NCI-H2081 (cell line): ENCODE measurements at regions not wholly inside any gene's neighbourhood (a gene's known extent, or its start where the extent isn't known, plus 50 kb on each side); places are given as distances from the start of the nearest gene placed in this dataset.

Source experiments
- DNase-seq, 2 experiments: peaks; one replicate each; lab custom pipeline; 2025; lab: John Stamatoyannopoulos, UW

- no peak for DNase-seq
Observed at GRCh38 chr6:119655124-119655523, 305.6 kb upstream of the MAN1A1 start.

- DNase-seq: no peak
Observed at GRCh38 chr6:119653329-119653728, 303.8 kb upstream of the MAN1A1 start.

GRCh38 chr6:119649531-119649930 lies 300.0 kb upstream of the MAN1A1 start:
- DNase-seq: no peak

- no peak for DNase-seq
Observed at GRCh38 chr6:119647309-119647708, 297.7 kb upstream of the MAN1A1 start.

- no peak for DNase-seq
Observed at GRCh38 chr6:119643876-119644275, 294.3 kb upstream of the MAN1A1 start.

GRCh38 chr6:119637768-119638167 lies 288.2 kb upstream of the MAN1A1 start:
- no peak for DNase-seq

- no peak for DNase-seq
Observed at GRCh38 chr6:119636060-119636459, 286.5 kb upstream of the MAN1A1 start.

- no peak for DNase-seq
Observed at GRCh38 chr6:119633461-119633860, 283.9 kb upstream of the MAN1A1 start.

GRCh38 chr6:119630561-119631192 lies 281.1 kb upstream of the MAN1A1 start:
- DNase-seq: no peak

GRCh38 chr6:119628691-119629594 lies 279.4 kb upstream of the MAN1A1 start:
- peak in 1 of 2 experiments; percentile 1 for DNase-seq

GRCh38 chr6:119627908-119628669 lies 278.5 kb upstream of the MAN1A1 start:
- no peak for DNase-seq

GRCh38 chr6:119626884-119627619 lies 277.5 kb upstream of the MAN1A1 start:
- DNase-seq: no peak

- no peak for DNase-seq
Observed at GRCh38 chr6:119620846-119621555, 271.4 kb upstream of the MAN1A1 start.

- no peak for DNase-seq
Observed at GRCh38 chr6:119614138-119614537, 264.6 kb upstream of the MAN1A1 start.

GRCh38 chr6:119612911-119613381 lies 263.4 kb upstream of the MAN1A1 start:
- DNase-seq: no peak

GRCh38 chr6:119612176-119612891 lies 262.8 kb upstream of the MAN1A1 start:
- DNase-seq: no peak

GRCh38 chr6:119610754-119611153 lies 261.2 kb upstream of the MAN1A1 start:
- no peak for DNase-seq

- DNase-seq: no peak
Observed at GRCh38 chr6:119610265-119610664, 260.7 kb upstream of the MAN1A1 start.

GRCh38 chr6:119609865-119610264 lies 260.3 kb upstream of the MAN1A1 start:
- DNase-seq: no peak

- no peak for DNase-seq
Observed at GRCh38 chr6:119608994-119609393, 259.4 kb upstream of the MAN1A1 start.
